ENCODE measurements at regions not wholly inside any gene's neighbourhood (a gene's known extent, or its start where the extent isn't known, plus 50 kb on each side); places are given as distances from the start of the nearest gene placed in this dataset.

- WGBS, 2 experiments (ENCODE audit: insufficient coverage in 2 of 2) = no CpG with 5 or more reads among the region's 1 CpG
- Histone ChIP-seq H3K9me3 (ENCODE audit: control insufficient read depth, low read length) (no peaks in the 10 kb centered on the region), H3K27ac (ENCODE audit: low read depth, low read length, severe bottlenecking) (no peak overlapping the region), H3K36me3 (ENCODE audit: control insufficient read depth, insufficient read depth, low read length) (no peaks in the 10 kb centered on the region), H3K4me3 (ENCODE audit: extremely low read depth, insufficient read depth, low read length, poor library complexity, severe bottlenecking) (no peak overlapping the region), H3K4me1 (ENCODE audit: control insufficient read depth, insufficient read depth, low read length, poor library complexity, severe bottlenecking) (peaks cover 5% of the 10 kb centered on the region)
Measured at GRCh38 chr3:168267179-168267578, 171.5 kb upstream of the GOLIM4 start.

DNA sequence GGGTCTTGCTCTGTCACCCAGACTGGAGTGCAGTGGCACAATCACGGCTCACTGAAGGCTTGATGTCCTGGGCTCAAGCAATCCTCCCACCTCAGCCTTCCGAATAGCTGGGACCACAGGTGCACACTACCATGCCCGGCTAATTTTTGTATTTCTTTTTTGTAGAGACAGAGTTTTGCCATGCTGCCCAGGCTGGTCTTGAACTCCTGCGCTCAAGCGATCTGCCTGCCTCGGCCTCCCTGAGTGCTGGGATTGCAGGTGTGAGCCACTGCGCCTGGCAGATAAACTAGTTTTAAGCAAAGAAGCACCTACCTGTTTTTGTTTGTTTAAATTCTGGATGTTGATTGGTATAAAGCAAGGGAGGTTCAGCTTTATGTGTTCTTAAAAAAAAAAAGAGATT is 170.6 kb upstream of the GOLIM4 start:
- 80 to 96% methylated on average over 6 to 7 of the region's 7 CpGs for WGBS, 2 experiments (ENCODE audit: insufficient coverage in 2 of 2)
- Histone ChIP-seq H3K27ac (ENCODE audit: low read depth, low read length, severe bottlenecking) (no peak overlapping the region), H3K36me3 (ENCODE audit: control insufficient read depth, insufficient read depth, low read length) (no peaks in the 10 kb centered on the region), H3K9me3 (ENCODE audit: control insufficient read depth, low read length) (no peaks in the 10 kb centered on the region), H3K4me1 (ENCODE audit: control insufficient read depth, insufficient read depth, low read length, poor library complexity, severe bottlenecking) (no peaks in the 10 kb centered on the region), H3K4me3 (ENCODE audit: extremely low read depth, insufficient read depth, low read length, poor library complexity, severe bottlenecking) (no peak overlapping the region)

DNA sequence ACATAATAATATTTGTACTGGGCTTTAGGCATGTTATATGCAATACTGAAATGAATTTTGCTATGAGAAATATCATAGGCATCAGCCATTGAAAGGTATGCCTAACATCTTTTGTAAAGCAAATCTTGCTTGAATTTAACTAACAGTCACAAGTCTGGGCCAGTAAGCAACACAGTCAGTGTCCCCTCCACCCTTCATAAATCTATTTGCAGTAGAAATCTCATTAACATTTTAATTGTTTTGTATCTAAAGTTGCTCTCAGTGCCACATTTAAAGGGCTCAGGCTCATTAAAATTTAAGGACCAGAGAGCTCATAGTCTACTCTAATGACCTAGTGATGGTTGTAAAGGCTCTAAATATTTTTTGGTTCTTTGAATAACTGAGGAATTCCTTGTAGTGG is 167.2 kb upstream of the GOLIM4 start:
- Histone ChIP-seq H3K4me3 (ENCODE audit: extremely low read depth, insufficient read depth, low read length, poor library complexity, severe bottlenecking) (no peak overlapping the region), H3K9me3 (ENCODE audit: control insufficient read depth, low read length) (no peaks in the 10 kb centered on the region), H3K36me3 (ENCODE audit: control insufficient read depth, insufficient read depth, low read length) (no peaks in the 10 kb centered on the region), H3K27ac (ENCODE audit: low read depth, low read length, severe bottlenecking) (no peak overlapping the region), H3K4me1 (ENCODE audit: control insufficient read depth, insufficient read depth, low read length, poor library complexity, severe bottlenecking) (no peaks in the 10 kb centered on the region)

DNA sequence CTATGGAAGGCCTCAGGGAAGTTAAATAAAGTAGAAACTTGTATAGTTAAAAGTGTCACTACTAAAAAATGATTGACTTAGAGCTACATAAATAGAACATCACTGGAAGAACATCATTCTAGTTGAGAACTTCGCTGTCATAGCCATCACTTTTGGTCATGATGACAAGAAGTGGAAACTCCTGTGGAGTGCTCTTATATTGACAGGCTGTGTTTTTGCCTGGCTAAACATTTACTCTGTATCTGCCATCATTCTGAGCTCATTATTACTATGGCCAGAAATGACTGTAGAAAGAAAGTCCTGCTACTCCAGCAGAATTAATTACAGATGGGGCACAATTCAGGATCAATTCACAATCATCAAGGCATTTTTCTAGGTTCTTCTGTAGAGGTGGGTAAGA is 165.1 kb upstream of the GOLIM4 start:
- no peaks in the 10 kb centered on the region for H3K4me1 ChIP-seq (ENCODE audit: control insufficient read depth, insufficient read depth, low read length, poor library complexity, severe bottlenecking)
- H3K27ac ChIP-seq (ENCODE audit: low read depth, low read length, severe bottlenecking) = no peak overlapping the region
- H3K9me3 ChIP-seq (ENCODE audit: control insufficient read depth, low read length) = peaks cover 2% of the 10 kb centered on the region
- WGBS, 2 experiments (ENCODE audit: insufficient coverage in 2 of 2) = 83% methylated on average over 1 of the region's 1 CpG; no CpG with 5 or more reads in 1 of the 2 experiments
- H3K4me3 ChIP-seq (ENCODE audit: extremely low read depth, insufficient read depth, low read length, poor library complexity, severe bottlenecking) = no peak overlapping the region
- no peaks in the 10 kb centered on the region for H3K36me3 ChIP-seq (ENCODE audit: control insufficient read depth, insufficient read depth, low read length)

DNA sequence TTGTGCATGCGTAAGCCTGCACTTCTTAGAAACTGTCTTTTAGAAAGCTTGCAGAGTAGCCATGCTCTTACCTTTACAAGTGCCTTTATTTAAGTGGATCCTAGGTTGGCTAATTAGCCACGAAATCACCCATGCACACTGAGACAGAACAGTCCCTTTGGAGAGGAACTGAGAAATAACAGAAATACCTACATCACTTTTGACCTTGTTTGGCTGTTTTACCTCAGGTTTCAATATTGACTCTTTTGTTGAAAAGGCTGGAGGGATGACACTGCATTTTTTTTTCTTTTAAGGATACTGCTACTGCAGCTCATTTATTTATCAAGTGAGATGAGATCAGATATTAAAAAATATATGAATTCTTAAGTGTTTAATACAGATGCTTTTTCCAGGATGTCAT is 155.6 kb upstream of the GOLIM4 start:
- no peaks in the 10 kb centered on the region for H3K36me3 ChIP-seq (ENCODE audit: control insufficient read depth, insufficient read depth, low read length)
- peaks cover 7% of the 10 kb centered on the region for H3K9me3 ChIP-seq (ENCODE audit: control insufficient read depth, low read length)
- no peak overlapping the region for H3K27ac ChIP-seq (ENCODE audit: low read depth, low read length, severe bottlenecking)
- WGBS, 2 experiments (ENCODE audit: insufficient coverage in 2 of 2) = 89 to 100% methylated on average over 1 of the region's 2 CpGs
- no peak overlapping the region for H3K4me3 ChIP-seq (ENCODE audit: extremely low read depth, insufficient read depth, low read length, poor library complexity, severe bottlenecking)
- no peaks in the 10 kb centered on the region for H3K4me1 ChIP-seq (ENCODE audit: control insufficient read depth, insufficient read depth, low read length, poor library complexity, severe bottlenecking)

GRCh38 chr3:168250415-168250861 is 154.7 kb upstream of the GOLIM4 start:
- H3K27ac ChIP-seq (ENCODE audit: low read depth, low read length, severe bottlenecking) = no peak overlapping the region
- no peaks in the 10 kb centered on the region for H3K4me1 ChIP-seq (ENCODE audit: control insufficient read depth, insufficient read depth, low read length, poor library complexity, severe bottlenecking)
- WGBS, 2 experiments (ENCODE audit: insufficient coverage in 2 of 2) = 1 to 2% methylated on average over 11 to 12 of the region's 16 CpGs
- peak overlapping the region; percentile 66 for H3K4me3 ChIP-seq (ENCODE audit: extremely low read depth, insufficient read depth, low read length, poor library complexity, severe bottlenecking)
- no peaks in the 10 kb centered on the region for H3K36me3 ChIP-seq (ENCODE audit: control insufficient read depth, insufficient read depth, low read length)
- peaks cover under 1% of the 10 kb centered on the region for H3K9me3 ChIP-seq (ENCODE audit: control insufficient read depth, low read length)

- WGBS, 2 experiments (ENCODE audit: insufficient coverage in 2 of 2) = 0 to 1% methylated on average over 51 to 65 of the region's 89 CpGs
- peak overlapping the region; percentile 86 for H3K27ac ChIP-seq (ENCODE audit: low read depth, low read length, severe bottlenecking)
- H3K9me3 ChIP-seq (ENCODE audit: control insufficient read depth, low read length) = no peaks in the 10 kb centered on the region
- peak overlapping the region; percentile 66 for H3K4me3 ChIP-seq (ENCODE audit: extremely low read depth, insufficient read depth, low read length, poor library complexity, severe bottlenecking)
- H3K4me1 ChIP-seq (ENCODE audit: control insufficient read depth, insufficient read depth, low read length, poor library complexity, severe bottlenecking) = no peaks in the 10 kb centered on the region
- no peaks in the 10 kb centered on the region for H3K36me3 ChIP-seq (ENCODE audit: control insufficient read depth, insufficient read depth, low read length)
Measured at GRCh38 chr3:168249550-168250414, 154.1 kb upstream of the GOLIM4 start.

DNA sequence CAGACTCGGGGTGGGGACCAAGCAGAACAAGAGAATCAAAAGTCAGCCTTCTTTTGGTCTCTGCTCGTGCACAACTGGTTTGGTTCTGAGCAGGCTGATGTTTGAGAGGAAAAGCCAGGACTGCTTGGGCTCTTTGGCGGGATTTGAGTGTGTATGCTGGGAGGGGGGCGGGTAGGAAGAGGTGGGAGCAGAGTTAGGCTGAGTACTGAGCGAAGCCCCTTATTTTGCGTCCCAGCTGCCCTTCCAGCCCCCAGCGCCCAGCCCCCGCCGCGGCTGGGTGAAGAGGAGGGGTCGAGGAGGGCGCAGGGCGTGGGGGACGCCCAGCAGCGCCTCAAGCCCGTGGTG is 153.5 kb upstream of the GOLIM4 start:
- H3K27ac ChIP-seq (ENCODE audit: low read depth, low read length, severe bottlenecking) = peak overlapping the region; percentile 86
- WGBS, 2 experiments (ENCODE audit: insufficient coverage in 2 of 2) = 0 to 5% methylated on average over 4 to 11 of the region's 16 CpGs
- H3K9me3 ChIP-seq (ENCODE audit: control insufficient read depth, low read length) = no peaks in the 10 kb centered on the region
- H3K4me1 ChIP-seq (ENCODE audit: control insufficient read depth, insufficient read depth, low read length, poor library complexity, severe bottlenecking) = no peaks in the 10 kb centered on the region
- H3K36me3 ChIP-seq (ENCODE audit: control insufficient read depth, insufficient read depth, low read length) = no peaks in the 10 kb centered on the region
- H3K4me3 ChIP-seq (ENCODE audit: extremely low read depth, insufficient read depth, low read length, poor library complexity, severe bottlenecking) = peak overlapping the region; percentile 66

DNA sequence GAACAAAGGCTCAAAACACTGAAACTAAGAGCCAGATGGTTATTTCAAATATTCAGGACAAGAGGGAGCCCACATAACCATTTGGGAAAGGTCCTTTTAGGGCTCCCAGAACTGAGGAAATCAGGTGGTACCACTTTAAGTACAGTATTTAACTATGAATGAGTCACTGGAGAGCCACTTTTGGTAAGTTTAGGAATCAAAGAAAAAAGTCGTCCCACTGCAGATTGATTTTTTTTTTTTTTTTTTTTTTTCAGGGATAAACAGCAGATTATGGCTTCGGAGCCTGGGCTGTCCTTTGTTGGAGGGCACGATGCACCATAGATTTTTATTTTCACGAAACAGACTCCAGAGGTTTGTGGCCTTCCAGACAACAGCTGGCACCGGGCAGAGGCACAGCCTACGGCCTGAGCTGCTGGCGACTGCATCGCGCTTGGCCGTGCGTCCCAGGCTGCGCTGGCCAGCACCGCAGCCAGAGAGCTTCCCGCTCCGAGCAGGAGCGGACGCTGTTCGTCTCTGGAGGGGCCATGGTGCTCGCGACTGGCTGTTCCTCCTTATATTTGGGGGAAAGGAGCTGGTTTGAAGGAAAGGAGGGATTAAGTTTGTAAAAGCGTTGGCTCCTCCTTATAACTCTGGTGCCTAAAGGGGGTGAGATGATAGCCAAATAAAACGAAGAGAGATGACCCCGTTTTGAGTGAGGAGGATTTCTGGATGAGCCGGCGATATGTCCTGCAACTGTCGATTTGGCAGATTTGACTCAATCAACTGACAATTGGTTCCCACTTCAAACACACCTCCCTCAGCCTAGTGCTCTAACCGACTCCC is 152.9 kb upstream of the GOLIM4 start:
- Histone ChIP-seq H3K9me3 (ENCODE audit: control insufficient read depth, low read length) (no peaks in the 10 kb centered on the region), H3K27ac (ENCODE audit: low read depth, low read length, severe bottlenecking) (peak overlapping the region; percentile 86), H3K4me3 (ENCODE audit: extremely low read depth, insufficient read depth, low read length, poor library complexity, severe bottlenecking) (peak overlapping the region; percentile 66), H3K4me1 (ENCODE audit: control insufficient read depth, insufficient read depth, low read length, poor library complexity, severe bottlenecking) (no peaks in the 10 kb centered on the region), H3K36me3 (ENCODE audit: control insufficient read depth, insufficient read depth, low read length) (no peaks in the 10 kb centered on the region)
- 2 to 4% methylated on average over 17 to 26 of the region's 27 CpGs for WGBS, 2 experiments (ENCODE audit: insufficient coverage in 2 of 2)

GRCh38 chr3:168241156-168241555 is 145.4 kb upstream of the GOLIM4 start:
- Histone ChIP-seq H3K4me1 (ENCODE audit: control insufficient read depth, insufficient read depth, low read length, poor library complexity, severe bottlenecking) (no peaks in the 10 kb centered on the region), H3K36me3 (ENCODE audit: control insufficient read depth, insufficient read depth, low read length) (no peaks in the 10 kb centered on the region), H3K9me3 (ENCODE audit: control insufficient read depth, low read length) (no peaks in the 10 kb centered on the region), H3K4me3 (ENCODE audit: extremely low read depth, insufficient read depth, low read length, poor library complexity, severe bottlenecking) (no peak overlapping the region), H3K27ac (ENCODE audit: low read depth, low read length, severe bottlenecking) (no peak overlapping the region)
- WGBS, 2 experiments (ENCODE audit: insufficient coverage in 2 of 2) = 91 to 96% methylated on average over 4 of the region's 5 CpGs

- Histone ChIP-seq H3K36me3 (ENCODE audit: control insufficient read depth, insufficient read depth, low read length) (no peaks in the 10 kb centered on the region), H3K27ac (ENCODE audit: low read depth, low read length, severe bottlenecking) (no peak overlapping the region), H3K4me1 (ENCODE audit: control insufficient read depth, insufficient read depth, low read length, poor library complexity, severe bottlenecking) (no peaks in the 10 kb centered on the region), H3K9me3 (ENCODE audit: control insufficient read depth, low read length) (no peaks in the 10 kb centered on the region), H3K4me3 (ENCODE audit: extremely low read depth, insufficient read depth, low read length, poor library complexity, severe bottlenecking) (no peak overlapping the region)
- WGBS, 2 experiments (ENCODE audit: insufficient coverage in 2 of 2) = 88 to 100% methylated on average over 1 of the region's 1 CpG
Measured at GRCh38 chr3:168239287-168239686, 143.6 kb upstream of the GOLIM4 start.

Measured in mesodermal cell (in vitro differentiated cells).